GM12873 (cell line): ENCODE measurements at regions not wholly inside any gene's neighbourhood (a gene's known extent, or its start where the extent isn't known, plus 50 kb on each side); places are given as distances from the start of the nearest gene placed in this dataset.

Experiments
- CTCF ChIP-seq: IDR thresholded peaks from 2 replicates; pipeline ENCODE4 v1.5.1; 2012; ENCODE audit warnings: low read depth, mild to moderate bottlenecking, moderate library complexity, low read length, control low read depth; ENCODE audit not compliant: insufficient read depth; ENCODE audit errors: missing control alignments

GRCh38 chr4:163810755-163811154, 316.3 kb downstream of the TMA16 start:
- TF ChIP-seq CTCF: no peak

- no peak for TF ChIP-seq CTCF
Measured at GRCh38 chr4:163815776-163816175, 321.3 kb downstream of the TMA16 start.

- peak; percentile 12 for TF ChIP-seq CTCF
Measured at GRCh38 chr4:163816494-163816893, 322.0 kb downstream of the TMA16 start.

- TF ChIP-seq CTCF: no peak
Measured at GRCh38 chr4:163818673-163819072, 324.2 kb downstream of the TMA16 start.

GRCh38 chr4:163833669-163834068, 339.2 kb downstream of the TMA16 start:
- no peak for TF ChIP-seq CTCF

- TF ChIP-seq CTCF: no peak
Measured at GRCh38 chr4:163846008-163846407, 351.5 kb downstream of the TMA16 start.

GRCh38 chr4:163852246-163852645, 357.8 kb downstream of the TMA16 start:
- no peak for TF ChIP-seq CTCF
